HEK293 (cell line): ENCODE measurements at regions not wholly inside any gene's neighbourhood (a gene's known extent, or its start where the extent isn't known, plus 50 kb on each side); places are given as distances from the start of the nearest gene placed in this dataset.

Experiments used
- CTCF ChIA-PET: fragments of 350-600 bp; formaldehyde crosslinking; extraction: SDS; loops from one replicate; lab custom pipeline; 2021; ENCODE audit warnings: antibody characterized with exemption; lab: Yijun Ruan, JAX
- POLR2A ChIA-PET: fragments of 300-600 bp; formaldehyde crosslinking; extraction: SDS; loops from one replicate; lab custom pipeline; 2020; ENCODE audit warnings: antibody characterized with exemption, inconsistent platforms; lab: Yijun Ruan, JAX
- H3K27ac ChIP-seq: fragments of 200-500 bp; sonication (Bioruptor generic); 2 replicates; pipeline ENCODE4 v1.5.1; 2014; ENCODE audit warnings: low read depth, low read length, control low read depth, inconsistent platforms; ENCODE audit errors: extremely low read depth
- H3K36me3 ChIP-seq, 2 experiments: fragments of 200-500 bp in 1 of 2; sonication (Bioruptor generic) in 1 of 2; 1 replicate in 1 of 2; 2 replicates in 1 of 2; pipeline ENCODE4 v1.5.1; 2014 to 2017; ENCODE audit warnings: inconsistent platforms in 2 of 2, low read length in 2 of 2; ENCODE audit not compliant: control insufficient read depth in 2 of 2, insufficient read depth in 1 of 2
- H3K4me1 ChIP-seq: fragments of 200-500 bp; sonication (Bioruptor generic); 2 replicates; pipeline ENCODE4 v1.5.1; 2014; ENCODE audit warnings: mild to moderate bottlenecking, low read length, inconsistent platforms; ENCODE audit not compliant: control insufficient read depth, insufficient read depth
- H3K4me3 ChIP-seq: 2 replicates; pipeline ENCODE4 v1.5.1; 2011; ENCODE audit warnings: low read depth, mild to moderate bottlenecking, control low read depth, low read length, moderate library complexity
- H3K9me3 ChIP-seq: fragments of 200-500 bp; sonication (Bioruptor generic); 2 replicates; pipeline ENCODE4 v1.5.1; 2014; ENCODE audit warnings: low read depth, low read length, inconsistent platforms; ENCODE audit not compliant: control insufficient read depth, insufficient read depth
- GLIS2 ChIP-seq: fragments of 450-650 bp; formaldehyde crosslinking; IDR thresholded peaks from 2 replicates; pipeline ENCODE4 v1.5.1; 2016; ENCODE audit warnings: missing biosample characterization, missing genetic modification characterization
- KLF8 ChIP-seq: fragments of 450-650 bp; formaldehyde crosslinking; IDR thresholded peaks from 2 replicates; pipeline ENCODE4 v1.5.1; 2016; ENCODE audit warnings: missing biosample characterization, missing genetic modification characterization
- ZNF132 ChIP-seq: fragments of 450-650 bp; formaldehyde crosslinking; IDR thresholded peaks from 2 replicates; pipeline ENCODE4 v1.5.1; 2017; ENCODE audit warnings: missing biosample characterization, missing genetic modification characterization, borderline replicate concordance
- ZNF184 ChIP-seq: fragments of 450-650 bp; IDR thresholded peaks from 2 replicates; pipeline ENCODE4 v1.5.1; 2018; ENCODE audit warnings: missing biosample characterization, mild to moderate bottlenecking, missing genetic modification characterization
- ZNF239 ChIP-seq: fragments of 450-650 bp; formaldehyde crosslinking; IDR thresholded peaks from 2 replicates; pipeline ENCODE4 v1.5.1; 2016; ENCODE audit warnings: missing biosample characterization, missing genetic modification characterization
- ZNF391 ChIP-seq: fragments of 450-650 bp; formaldehyde crosslinking; IDR thresholded peaks from 2 replicates; pipeline ENCODE4 v1.5.1; 2016; ENCODE audit warnings: low read depth, missing biosample characterization, missing genetic modification characterization, borderline replicate concordance
- ZNF433 ChIP-seq: fragments of 450-650 bp; formaldehyde crosslinking; IDR thresholded peaks from 2 replicates; pipeline ENCODE4 v1.5.1; 2016; ENCODE audit warnings: missing biosample characterization, missing genetic modification characterization, low read depth
- ZNF48 ChIP-seq: fragments of 450-650 bp; formaldehyde crosslinking; IDR thresholded peaks from 2 replicates; pipeline ENCODE4 v1.5.1; 2016; ENCODE audit warnings: missing biosample characterization, missing genetic modification characterization
- ZNF521 ChIP-seq: fragments of 450-650 bp; formaldehyde crosslinking; IDR thresholded peaks from 2 replicates; pipeline ENCODE4 v1.5.1; 2017; ENCODE audit warnings: missing biosample characterization, mild to moderate bottlenecking, missing genetic modification characterization
- ZNF529 ChIP-seq: fragments of 450-650 bp; formaldehyde crosslinking; IDR thresholded peaks from 2 replicates; pipeline ENCODE4 v1.5.1; 2017; ENCODE audit warnings: missing genetic modification characterization, missing biosample characterization; ENCODE audit not compliant: insufficient replicate concordance
- ZNF548 ChIP-seq: fragments of 450-650 bp; formaldehyde crosslinking; IDR thresholded peaks from 2 replicates; pipeline ENCODE4 v1.5.1; 2016; ENCODE audit warnings: missing biosample characterization, missing genetic modification characterization
- ZNF571 ChIP-seq: fragments of 450-650 bp; formaldehyde crosslinking; IDR thresholded peaks from 2 replicates; pipeline ENCODE4 v1.5.0; 2017; ENCODE audit warnings: missing biosample characterization, missing genetic modification characterization
- ZNF707 ChIP-seq: fragments of 450-650 bp; formaldehyde crosslinking; IDR thresholded peaks from 2 replicates; pipeline ENCODE4 v1.5.1; 2016; ENCODE audit warnings: missing biosample characterization, missing genetic modification characterization
- ZNF777 ChIP-seq: fragments of 450-650 bp; formaldehyde crosslinking; IDR thresholded peaks from 2 replicates; pipeline ENCODE4 v1.5.1; 2017; ENCODE audit warnings: missing biosample characterization, missing genetic modification characterization, borderline replicate concordance
- ZNF785 ChIP-seq: fragments of 450-650 bp; formaldehyde crosslinking; IDR thresholded peaks from 2 replicates; pipeline ENCODE4 v1.5.1; 2016; ENCODE audit warnings: missing biosample characterization, missing genetic modification characterization
- TF ChIP-seq, protein P1 (sequence below): fragments of 450-650 bp; formaldehyde crosslinking; IDR thresholded peaks from 2 replicates; pipeline ENCODE4 v1.5.1; 2017; ENCODE audit warnings: missing biosample characterization, missing genetic modification characterization
- TF ChIP-seq, protein P2 (sequence below): fragments of 450-650 bp; formaldehyde crosslinking; IDR thresholded peaks from 2 replicates; pipeline ENCODE4 v1.5.1; 2016; ENCODE audit warnings: missing biosample characterization, missing genetic modification characterization
- TF ChIP-seq, protein P3 (sequence below): fragments of 450-650 bp; IDR thresholded peaks from 2 replicates; pipeline ENCODE4 v1.5.1; 2018; ENCODE audit warnings: missing biosample characterization, missing genetic modification characterization
- TF ChIP-seq, protein P4 (sequence below): fragments of 450-650 bp; formaldehyde crosslinking; IDR thresholded peaks from 2 replicates; pipeline ENCODE4 v1.5.1; 2017; ENCODE audit warnings: missing biosample characterization, missing genetic modification characterization

DNA sequence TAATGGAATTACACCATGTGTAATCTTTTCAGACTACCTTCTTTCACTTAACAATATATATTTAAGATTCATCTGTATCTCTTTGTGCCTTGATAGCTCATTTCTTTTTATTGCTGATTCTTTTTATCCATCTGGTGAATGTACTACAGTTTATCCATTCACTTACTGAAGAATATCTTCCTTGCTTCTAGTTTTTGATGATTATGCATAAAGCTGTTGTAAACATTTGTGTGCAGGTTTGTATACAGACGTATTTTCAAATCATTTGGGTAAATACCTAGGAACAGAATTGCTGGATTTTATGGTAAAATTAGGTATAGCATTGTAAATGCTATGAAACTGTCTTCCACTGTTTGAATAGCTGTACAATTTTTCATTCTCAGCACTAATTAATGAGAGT is 592.6 kb upstream of the HS6ST1 start:
- CTCF ChIA-PET: no interaction called here

DNA sequence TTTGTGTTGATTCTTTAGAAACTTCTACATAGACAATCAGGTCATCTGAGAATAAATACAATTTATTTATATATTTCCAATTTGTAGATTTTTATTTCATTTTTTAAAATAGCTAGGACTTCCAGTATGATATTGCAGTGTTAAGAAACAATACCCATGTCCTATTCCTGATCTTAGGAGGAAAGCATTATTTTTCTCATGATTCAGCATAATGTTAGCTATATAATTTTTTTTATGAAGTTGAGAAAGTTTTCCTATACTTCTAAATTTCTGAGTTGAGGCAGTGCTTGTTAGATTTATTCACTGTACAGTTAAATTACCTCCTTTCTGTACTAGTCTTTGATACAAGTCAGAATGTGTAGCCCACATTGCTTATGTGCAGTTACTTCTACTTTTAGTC is 595.7 kb upstream of the HS6ST1 start:
- no peak overlapping the region for H3K27ac ChIP-seq
- H3K36me3 ChIP-seq: no peaks in the 10 kb centered on the region
- H3K4me1 ChIP-seq: no peaks in the 10 kb centered on the region
- POLR2A ChIA-PET: no interaction called here
- H3K9me3 ChIP-seq: no peaks in the 10 kb centered on the region
- CTCF ChIA-PET: no interaction called here
- no peak overlapping the region for H3K4me3 ChIP-seq
- no peak for TF ChIP-seq ZNF777 (tag by site-specific recombination)

More for the DNA sequence above, 592.6 kb upstream of the HS6ST1 start:
- TF ChIP-seq, protein P1, sequence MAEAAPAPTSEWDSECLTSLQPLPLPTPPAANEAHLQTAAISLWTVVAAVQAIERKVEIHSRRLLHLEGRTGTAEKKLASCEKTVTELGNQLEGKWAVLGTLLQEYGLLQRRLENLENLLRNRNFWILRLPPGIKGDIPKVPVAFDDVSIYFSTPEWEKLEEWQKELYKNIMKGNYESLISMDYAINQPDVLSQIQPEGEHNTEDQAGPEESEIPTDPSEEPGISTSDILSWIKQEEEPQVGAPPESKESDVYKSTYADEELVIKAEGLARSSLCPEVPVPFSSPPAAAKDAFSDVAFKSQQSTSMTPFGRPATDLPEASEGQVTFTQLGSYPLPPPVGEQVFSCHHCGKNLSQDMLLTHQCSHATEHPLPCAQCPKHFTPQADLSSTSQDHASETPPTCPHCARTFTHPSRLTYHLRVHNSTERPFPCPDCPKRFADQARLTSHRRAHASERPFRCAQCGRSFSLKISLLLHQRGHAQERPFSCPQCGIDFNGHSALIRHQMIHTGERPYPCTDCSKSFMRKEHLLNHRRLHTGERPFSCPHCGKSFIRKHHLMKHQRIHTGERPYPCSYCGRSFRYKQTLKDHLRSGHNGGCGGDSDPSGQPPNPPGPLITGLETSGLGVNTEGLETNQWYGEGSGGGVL (tag by site-specific recombination): no peak
- TF ChIP-seq ZNF529 (tag by site-specific recombination): no peak
- TF ChIP-seq ZNF48 (tag by site-specific recombination): no peak
- TF ChIP-seq ZNF184 (tag by site-specific recombination): no peak
- no peak for TF ChIP-seq ZNF521 (tag by site-specific recombination)
- TF ChIP-seq ZNF548: no peak
- TF ChIP-seq ZNF707 (tag by site-specific recombination): no peak
- TF ChIP-seq ZNF777 (tag by site-specific recombination): no peak
- no peak for TF ChIP-seq ZNF391 (tag by site-specific recombination)
- TF ChIP-seq, protein P2, sequence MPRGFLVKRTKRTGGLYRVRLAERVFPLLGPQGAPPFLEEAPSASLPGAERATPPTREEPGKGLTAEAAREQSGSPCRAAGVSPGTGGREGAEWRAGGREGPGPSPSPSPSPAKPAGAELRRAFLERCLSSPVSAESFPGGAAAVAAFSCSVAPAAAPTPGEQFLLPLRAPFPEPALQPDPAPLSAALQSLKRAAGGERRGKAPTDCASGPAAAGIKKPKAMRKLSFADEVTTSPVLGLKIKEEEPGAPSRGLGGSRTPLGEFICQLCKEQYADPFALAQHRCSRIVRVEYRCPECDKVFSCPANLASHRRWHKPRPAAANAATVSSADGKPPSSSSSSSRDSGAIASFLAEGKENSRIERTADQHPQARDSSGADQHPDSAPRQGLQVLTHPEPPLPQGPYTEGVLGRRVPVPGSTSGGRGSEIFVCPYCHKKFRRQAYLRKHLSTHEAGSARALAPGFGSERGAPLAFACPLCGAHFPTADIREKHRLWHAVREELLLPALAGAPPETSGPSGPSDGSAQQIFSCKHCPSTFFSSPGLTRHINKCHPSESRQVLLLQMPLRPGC: no peak
- Histone ChIP-seq H3K27ac (no peak overlapping the region), H3K36me3 (no peaks in the 10 kb centered on the region), H3K9me3 (no peaks in the 10 kb centered on the region), H3K4me3 (no peak overlapping the region), H3K4me1 (no peaks in the 10 kb centered on the region)
- POLR2A ChIA-PET: no interaction called here

DNA sequence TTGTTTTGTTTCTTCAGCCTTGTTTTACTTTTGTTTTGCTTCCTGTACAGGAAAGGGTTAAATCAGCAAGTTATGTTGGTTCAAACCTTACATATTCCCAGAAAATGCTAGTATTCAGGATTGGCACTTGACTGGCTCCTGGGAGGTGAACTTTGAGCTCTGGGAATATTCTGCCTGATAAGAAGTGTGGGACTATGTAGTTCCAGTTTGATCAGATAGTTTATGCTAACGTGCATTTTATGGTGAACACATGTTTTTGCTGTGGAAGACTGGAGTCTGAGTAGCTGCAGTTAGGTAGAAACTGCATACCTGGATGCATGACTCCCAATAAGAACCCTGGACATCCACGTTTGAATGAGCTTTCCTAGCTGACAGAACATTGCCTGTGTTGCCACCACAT is 603.1 kb upstream of the HS6ST1 start:
- TF ChIP-seq, protein P3, sequence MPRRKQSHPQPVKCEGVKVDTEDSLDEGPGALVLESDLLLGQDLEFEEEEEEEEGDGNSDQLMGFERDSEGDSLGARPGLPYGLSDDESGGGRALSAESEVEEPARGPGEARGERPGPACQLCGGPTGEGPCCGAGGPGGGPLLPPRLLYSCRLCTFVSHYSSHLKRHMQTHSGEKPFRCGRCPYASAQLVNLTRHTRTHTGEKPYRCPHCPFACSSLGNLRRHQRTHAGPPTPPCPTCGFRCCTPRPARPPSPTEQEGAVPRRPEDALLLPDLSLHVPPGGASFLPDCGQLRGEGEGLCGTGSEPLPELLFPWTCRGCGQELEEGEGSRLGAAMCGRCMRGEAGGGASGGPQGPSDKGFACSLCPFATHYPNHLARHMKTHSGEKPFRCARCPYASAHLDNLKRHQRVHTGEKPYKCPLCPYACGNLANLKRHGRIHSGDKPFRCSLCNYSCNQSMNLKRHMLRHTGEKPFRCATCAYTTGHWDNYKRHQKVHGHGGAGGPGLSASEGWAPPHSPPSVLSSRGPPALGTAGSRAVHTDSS (tag by site-specific recombination): no peak
- TF ChIP-seq ZNF571 (tag by site-specific recombination) (no peak), GLIS2 (tag by site-specific recombination) (no peak), ZNF433 (tag by site-specific recombination) (no peak), ZNF239 (tag by site-specific recombination) (no peak), ZNF785 (no peak), KLF8 (tag by site-specific recombination) (no peak), ZNF132 (tag by site-specific recombination) (no peak)
- TF ChIP-seq, protein P4, sequence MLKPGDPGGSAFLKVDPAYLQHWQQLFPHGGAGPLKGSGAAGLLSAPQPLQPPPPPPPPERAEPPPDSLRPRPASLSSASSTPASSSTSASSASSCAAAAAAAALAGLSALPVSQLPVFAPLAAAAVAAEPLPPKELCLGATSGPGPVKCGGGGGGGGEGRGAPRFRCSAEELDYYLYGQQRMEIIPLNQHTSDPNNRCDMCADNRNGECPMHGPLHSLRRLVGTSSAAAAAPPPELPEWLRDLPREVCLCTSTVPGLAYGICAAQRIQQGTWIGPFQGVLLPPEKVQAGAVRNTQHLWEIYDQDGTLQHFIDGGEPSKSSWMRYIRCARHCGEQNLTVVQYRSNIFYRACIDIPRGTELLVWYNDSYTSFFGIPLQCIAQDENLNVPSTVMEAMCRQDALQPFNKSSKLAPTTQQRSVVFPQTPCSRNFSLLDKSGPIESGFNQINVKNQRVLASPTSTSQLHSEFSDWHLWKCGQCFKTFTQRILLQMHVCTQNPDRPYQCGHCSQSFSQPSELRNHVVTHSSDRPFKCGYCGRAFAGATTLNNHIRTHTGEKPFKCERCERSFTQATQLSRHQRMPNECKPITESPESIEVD (tag by site-specific recombination): no peak
- H3K4me1 ChIP-seq: no peaks in the 10 kb centered on the region
- no peak overlapping the region for H3K27ac ChIP-seq
- H3K9me3 ChIP-seq: no peaks in the 10 kb centered on the region
- H3K4me3 ChIP-seq: no peak overlapping the region
- H3K36me3 ChIP-seq: no peaks in the 10 kb centered on the region
- CTCF ChIA-PET: interaction anchor here (0.5 kb wide), 1 partner anchor 791 kb away, joined by 4 read pairs; no protein-coding TSS in a partner anchor
- POLR2A ChIA-PET: no interaction called here
